Neural progenitor cell (in vitro differentiated cells): ENCODE measurements at regions not wholly inside any gene's neighbourhood (a gene's known extent, or its start where the extent isn't known, plus 50 kb on each side); places are given as distances from the start of the nearest gene placed in this dataset.

Experiments
- DNase-seq: peaks from one replicate; pipeline ENCODE4 v3.0.0-alpha.2; 2016; ENCODE audit warnings: low spot score
- H2AFZ ChIP-seq: fragments of 200-600 bp; sonication (generic); replicated peaks from 2 replicates; pipeline ENCODE4 v1.6.1; 2016; ENCODE audit warnings: antibody characterized with exemption
- H3F3A ChIP-seq: fragments of 200-600 bp; sonication (generic); 2 replicates; pipeline ENCODE4 v1.6.1; 2016; ENCODE audit warnings: antibody characterized with exemption, low read depth
- H3K27ac ChIP-seq: fragments of 200-600 bp; sonication (generic); 2 replicates; pipeline ENCODE4 v1.5.1; 2016; ENCODE audit warnings: mild to moderate bottlenecking
- H3K27me3 ChIP-seq: fragments of 200-600 bp; sonication (generic); 2 replicates; pipeline ENCODE4 v1.6.1; 2016; ENCODE audit warnings: mild to moderate bottlenecking, moderate library complexity
- H3K36me3 ChIP-seq: fragments of 200-600 bp; sonication (generic); 2 replicates; pipeline ENCODE4 v1.5.1; 2016
- H3K4me1 ChIP-seq: fragments of 200-600 bp; sonication (generic); 2 replicates; pipeline ENCODE4 v1.6.1; 2016; ENCODE audit warnings: mixed run types
- H3K4me2 ChIP-seq: fragments of 200-600 bp; sonication (generic); 2 replicates; pipeline ENCODE4 v1.6.1; 2016
- H3K4me3 ChIP-seq: fragments of 200-600 bp; sonication (generic); 2 replicates; pipeline ENCODE4 v1.5.1; 2016
- H3K79me2 ChIP-seq: fragments of 200-600 bp; sonication (generic); 2 replicates; pipeline ENCODE4 v1.6.1; 2016; ENCODE audit warnings: low read depth
- H3K9ac ChIP-seq: fragments of 200-600 bp; sonication (generic); 2 replicates; pipeline ENCODE4 v1.6.1; 2016
- H3K9me3 ChIP-seq: fragments of 200-600 bp; sonication (generic); 2 replicates; pipeline ENCODE4 v1.5.1; 2016; ENCODE audit warnings: low read depth
- H4K20me1 ChIP-seq: fragments of 200-600 bp; sonication (generic); 2 replicates; pipeline ENCODE4 v1.6.1; 2016; ENCODE audit warnings: low read depth
- H3K27ac Mint-ChIP-seq: 3 replicates; pipeline ENCODE4 v1.8.0; 2021; ENCODE audit warnings: mixed read lengths
- H3K27me3 Mint-ChIP-seq: 2 replicates; pipeline ENCODE4 v1.8.0; 2022; ENCODE audit warnings: low read depth, mild to moderate bottlenecking, inconsistent platforms, moderate library complexity, mixed read lengths; ENCODE audit not compliant: insufficient read depth
- H3K36me3 Mint-ChIP-seq: 3 replicates; pipeline ENCODE4 v1.8.0; 2021; ENCODE audit warnings: mixed read lengths
- H3K4me1 Mint-ChIP-seq: 3 replicates; pipeline ENCODE4 v1.8.0; 2021; ENCODE audit warnings: mixed read lengths
- H3K4me3 Mint-ChIP-seq: 3 replicates; pipeline ENCODE4 v1.8.0; 2021; ENCODE audit warnings: mild to moderate bottlenecking, moderate library complexity, mixed read lengths
- H3K9me3 Mint-ChIP-seq: 3 replicates; pipeline ENCODE4 v1.8.0; 2020; ENCODE audit warnings: mixed read lengths
- CTCF ChIP-seq: fragments of 200-600 bp; sonication (generic); IDR thresholded peaks from 2 replicates; pipeline ENCODE4 v1.5.1; 2017; ENCODE audit warnings: antibody characterized with exemption, mild to moderate bottlenecking
- EZH2 ChIP-seq: fragments of 200-600 bp; sonication (generic); IDR thresholded peaks from 2 replicates; pipeline ENCODE4 v1.6.1; 2017; ENCODE audit warnings: antibody characterized with exemption, mild to moderate bottlenecking, moderate library complexity
- EZH2phosphoT487 ChIP-seq: fragments of 200-600 bp; sonication (generic); IDR thresholded peaks from 2 replicates; pipeline ENCODE4 v1.6.1; 2017; ENCODE audit warnings: antibody characterized with exemption

- Mint-ChIP-seq H3K27me3 (peaks cover 10% of the 10 kb centered on the region), H3K4me1 (peaks cover 19% of the 10 kb centered on the region), H3K36me3 (peaks cover 2% of the 10 kb centered on the region), H3K9me3 (peaks cover 5% of the 10 kb centered on the region), H3K4me3 (no peak overlapping the region), H3K27ac (no peak overlapping the region)
- H3K9ac ChIP-seq, result no peak overlapping the region
- H2AFZ ChIP-seq, result no peak overlapping the region
- no peaks in the 10 kb centered on the region for H3F3A ChIP-seq
- no peaks in the 10 kb centered on the region for H3K4me1 ChIP-seq
- H4K20me1 ChIP-seq, result no peaks in the 10 kb centered on the region
- no peak overlapping the region for H3K4me3 ChIP-seq
- H3K36me3 ChIP-seq, result no peaks in the 10 kb centered on the region
- H3K4me2 ChIP-seq, result no peak overlapping the region
- TF ChIP-seq EZH2phosphoT487, result no peak
- no peak for TF ChIP-seq EZH2
- TF ChIP-seq CTCF, result no peak
- no peak overlapping the region for H3K27ac ChIP-seq
- no peak for DNase-seq
- H3K79me2 ChIP-seq, result no peaks in the 10 kb centered on the region
- H3K9me3 ChIP-seq, result no peaks in the 10 kb centered on the region
- H3K27me3 ChIP-seq, result no peaks in the 10 kb centered on the region
These were observed 118.2 kb downstream of the CDC5L start for GRCh38 chr6:44505751-44506150.

DNA sequence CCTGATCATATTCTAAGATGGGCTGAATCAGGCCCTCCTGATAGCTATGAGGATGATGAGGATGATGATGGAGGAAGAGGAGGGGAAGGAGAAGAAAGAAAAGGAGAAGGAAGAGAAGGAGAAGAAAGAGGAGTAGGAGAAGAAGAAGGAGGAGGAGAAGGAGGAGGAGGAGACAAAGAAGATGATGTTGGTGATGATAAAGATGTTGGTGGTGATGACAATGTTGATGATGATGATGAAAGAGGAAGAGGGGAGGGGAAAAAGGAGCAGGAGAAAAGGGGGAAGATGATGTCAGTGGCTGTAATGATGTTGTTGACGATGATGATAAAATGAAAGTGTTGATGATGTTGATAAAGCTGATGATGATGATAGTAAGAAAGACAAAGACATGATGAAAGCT, 119.5 kb downstream of the CDC5L start:
- Histone ChIP-seq H3K79me2 (no peaks in the 10 kb centered on the region), H2AFZ (no peak overlapping the region), H3K27me3 (no peaks in the 10 kb centered on the region), H3K27ac (no peak overlapping the region), H3K4me1 (no peaks in the 10 kb centered on the region), H3K4me3 (no peak overlapping the region), H3K9me3 (no peaks in the 10 kb centered on the region), H3K9ac (no peak overlapping the region), H3K36me3 (no peaks in the 10 kb centered on the region), H3K4me2 (no peak overlapping the region), H4K20me1 (no peaks in the 10 kb centered on the region), H3F3A (no peaks in the 10 kb centered on the region)
- no peak for DNase-seq
- no peak overlapping the region for H3K4me3 Mint-ChIP-seq
- H3K36me3 Mint-ChIP-seq, result peaks cover 2% of the 10 kb centered on the region
- H3K4me1 Mint-ChIP-seq, result peaks cover 19% of the 10 kb centered on the region
- no peak overlapping the region for H3K27ac Mint-ChIP-seq
- no peaks in the 10 kb centered on the region for H3K9me3 Mint-ChIP-seq
- TF ChIP-seq EZH2phosphoT487, result no peak
- no peak for TF ChIP-seq EZH2
- no peak for TF ChIP-seq CTCF
- peaks cover 10% of the 10 kb centered on the region for H3K27me3 Mint-ChIP-seq

- Mint-ChIP-seq H3K27ac (no peak overlapping the region), H3K4me1 (peaks cover 19% of the 10 kb centered on the region), H3K27me3 (peaks cover 6% of the 10 kb centered on the region), H3K36me3 (peaks cover 2% of the 10 kb centered on the region), H3K9me3 (no peaks in the 10 kb centered on the region), H3K4me3 (no peak overlapping the region)
- no peak for DNase-seq
- Histone ChIP-seq H3K4me1 (no peaks in the 10 kb centered on the region), H3K79me2 (no peaks in the 10 kb centered on the region), H3K9ac (no peak overlapping the region), H4K20me1 (no peaks in the 10 kb centered on the region), H3K27ac (no peak overlapping the region), H3K9me3 (no peaks in the 10 kb centered on the region), H3F3A (no peaks in the 10 kb centered on the region), H2AFZ (no peak overlapping the region), H3K36me3 (no peaks in the 10 kb centered on the region), H3K4me2 (no peak overlapping the region), H3K4me3 (no peak overlapping the region), H3K27me3 (no peaks in the 10 kb centered on the region)
- TF ChIP-seq EZH2phosphoT487, result no peak
- TF ChIP-seq CTCF, result no peak
- no peak for TF ChIP-seq EZH2
These were observed 121.1 kb downstream of the CDC5L start for GRCh38 chr6:44508646-44509045.
